ENCODE measurements at regions not wholly inside any gene's neighbourhood (a gene's known extent, or its start where the extent isn't known, plus 50 kb on each side); places are given as distances from the start of the nearest gene placed in this dataset.

GRCh38 chr2:137812517-137812916, 151.8 kb upstream of the HNMT start:
- peaks cover 2% of the 10 kb centered on the region for H3K27me3 Mint-ChIP-seq
- DNase-seq (no peak), ATAC-seq (no peak)
- intact Hi-C loops (cut with micrococcal nuclease) = no loop called here
- peaks cover 5% of the 10 kb centered on the region for H3K9me3 Mint-ChIP-seq
- H3K4me1 Mint-ChIP-seq (ENCODE audit: low read depth) = no peaks in the 10 kb centered on the region
- CTCF ChIA-PET = no interaction called here
- TF ChIP-seq, protein P1, sequence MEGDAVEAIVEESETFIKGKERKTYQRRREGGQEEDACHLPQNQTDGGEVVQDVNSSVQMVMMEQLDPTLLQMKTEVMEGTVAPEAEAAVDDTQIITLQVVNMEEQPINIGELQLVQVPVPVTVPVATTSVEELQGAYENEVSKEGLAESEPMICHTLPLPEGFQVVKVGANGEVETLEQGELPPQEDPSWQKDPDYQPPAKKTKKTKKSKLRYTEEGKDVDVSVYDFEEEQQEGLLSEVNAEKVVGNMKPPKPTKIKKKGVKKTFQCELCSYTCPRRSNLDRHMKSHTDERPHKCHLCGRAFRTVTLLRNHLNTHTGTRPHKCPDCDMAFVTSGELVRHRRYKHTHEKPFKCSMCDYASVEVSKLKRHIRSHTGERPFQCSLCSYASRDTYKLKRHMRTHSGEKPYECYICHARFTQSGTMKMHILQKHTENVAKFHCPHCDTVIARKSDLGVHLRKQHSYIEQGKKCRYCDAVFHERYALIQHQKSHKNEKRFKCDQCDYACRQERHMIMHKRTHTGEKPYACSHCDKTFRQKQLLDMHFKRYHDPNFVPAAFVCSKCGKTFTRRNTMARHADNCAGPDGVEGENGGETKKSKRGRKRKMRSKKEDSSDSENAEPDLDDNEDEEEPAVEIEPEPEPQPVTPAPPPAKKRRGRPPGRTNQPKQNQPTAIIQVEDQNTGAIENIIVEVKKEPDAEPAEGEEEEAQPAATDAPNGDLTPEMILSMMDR (IDR thresholded peaks at IDR 0.05) = no peak
- no peak overlapping the region for H3K4me3 Mint-ChIP-seq
- no peak overlapping the region for H3K27ac Mint-ChIP-seq
- H3K36me3 Mint-ChIP-seq (ENCODE audit: low read depth) = no peaks in the 10 kb centered on the region
- POLR2A ChIA-PET = no interaction called here

DNA sequence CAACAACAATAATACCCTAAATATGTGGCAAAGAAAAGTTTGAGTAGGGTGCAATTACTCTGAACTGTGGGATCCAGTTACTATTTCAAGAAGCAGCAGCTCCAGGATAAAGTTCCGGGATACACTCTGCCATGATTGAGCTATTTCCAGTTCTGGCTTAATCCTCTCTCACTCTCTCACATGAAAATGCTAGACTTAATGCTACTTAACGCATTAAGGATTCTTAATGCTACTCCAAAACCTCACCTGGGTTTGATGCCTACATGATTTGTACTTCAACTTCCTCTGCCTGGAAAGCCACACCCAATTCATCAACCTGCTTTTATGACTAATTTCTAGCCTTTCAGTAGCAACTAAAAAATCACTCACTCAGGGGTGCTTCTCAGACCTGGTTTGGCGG, 151.1 kb upstream of the HNMT start:
- Mint-ChIP-seq H3K4me1 (ENCODE audit: low read depth) (no peaks in the 10 kb centered on the region), H3K9me3 (peaks cover 5% of the 10 kb centered on the region), H3K27me3 (peaks cover 4% of the 10 kb centered on the region), H3K4me3 (no peak overlapping the region), H3K36me3 (ENCODE audit: low read depth) (no peaks in the 10 kb centered on the region), H3K27ac (no peak overlapping the region)
- POLR2A ChIA-PET = no interaction called here
- CTCF ChIA-PET = no interaction called here
- intact Hi-C loops (cut with micrococcal nuclease) = no loop called here
- TF ChIP-seq, protein P1 (IDR thresholded peaks at IDR 0.05) = no peak
- DNase-seq = no peak
- ATAC-seq = no peak

DNA sequence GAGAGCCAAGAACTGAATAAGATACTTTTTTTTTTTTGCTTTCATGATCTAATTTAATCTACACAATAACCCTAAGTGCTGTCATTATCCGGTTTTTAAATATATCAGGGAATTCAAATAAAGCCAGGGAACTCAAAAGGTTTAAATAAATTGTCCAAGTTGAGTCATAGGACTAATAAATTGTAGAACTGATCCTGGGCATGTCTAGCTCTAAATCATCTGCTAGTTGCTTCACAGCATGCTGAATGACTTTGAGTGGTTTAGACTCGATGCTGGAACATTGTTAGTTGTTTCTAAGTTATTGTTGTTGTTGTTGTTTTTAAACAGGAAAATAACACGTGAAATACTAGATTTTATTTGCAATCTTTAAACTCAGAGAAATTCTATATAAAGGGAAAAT, 147.2 kb upstream of the HNMT start:
- H3K4me3 Mint-ChIP-seq = no peak overlapping the region
- ATAC-seq (no peak), DNase-seq (no peak)
- intact Hi-C loops (cut with micrococcal nuclease) = no loop called here
- no peaks in the 10 kb centered on the region for H3K4me1 Mint-ChIP-seq (ENCODE audit: low read depth)
- ChIA-PET POLR2A (interaction anchor here (0.6 kb wide), 1 partner anchor 699 kb away, joined by 4 read pairs; no protein-coding TSS in a partner anchor), CTCF (no interaction called here)
- peaks cover 6% of the 10 kb centered on the region for H3K27me3 Mint-ChIP-seq
- H3K9me3 Mint-ChIP-seq = no peaks in the 10 kb centered on the region
- TF ChIP-seq, protein P1 (IDR thresholded peaks at IDR 0.05) = no peak
- H3K36me3 Mint-ChIP-seq (ENCODE audit: low read depth) = no peaks in the 10 kb centered on the region
- no peak overlapping the region for H3K27ac Mint-ChIP-seq

- DNase-seq (no peak), ATAC-seq (no peak)
- POLR2A ChIA-PET = no interaction called here
- H3K9me3 Mint-ChIP-seq = no peaks in the 10 kb centered on the region
- CTCF ChIA-PET = no interaction called here
- H3K27ac Mint-ChIP-seq = no peak overlapping the region
- H3K4me3 Mint-ChIP-seq = no peak overlapping the region
- peaks cover 4% of the 10 kb centered on the region for H3K27me3 Mint-ChIP-seq
- TF ChIP-seq, protein P1 (IDR thresholded peaks at IDR 0.05) = no peak
- H3K36me3 Mint-ChIP-seq (ENCODE audit: low read depth) = no peaks in the 10 kb centered on the region
- no peaks in the 10 kb centered on the region for H3K4me1 Mint-ChIP-seq (ENCODE audit: low read depth)
- intact Hi-C loops (cut with micrococcal nuclease) = no loop called here
Measured at GRCh38 chr2:137823196-137823595, 141.1 kb upstream of the HNMT start.

DNA sequence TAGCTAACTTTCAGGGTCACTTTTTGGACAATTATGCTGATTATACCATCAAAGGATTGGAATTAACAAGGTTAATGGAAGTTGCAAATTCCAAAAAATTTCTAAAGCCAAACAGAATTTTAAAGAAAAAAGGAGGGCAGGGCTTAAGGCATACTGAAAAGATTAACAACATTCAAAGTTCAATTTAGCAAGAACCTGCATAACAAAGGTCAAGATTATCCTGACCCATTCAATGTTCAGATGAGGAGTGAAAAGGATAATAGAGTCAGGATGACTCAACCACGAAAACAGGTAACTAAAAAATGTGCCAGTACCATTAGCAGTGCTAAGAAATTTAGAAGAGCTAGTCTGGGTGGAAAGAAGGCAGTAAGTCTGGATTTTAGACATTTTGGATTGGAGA, 139.8 kb upstream of the HNMT start:
- Mint-ChIP-seq H3K27me3 (peaks cover 6% of the 10 kb centered on the region), H3K4me3 (no peak overlapping the region), H3K9me3 (no peaks in the 10 kb centered on the region), H3K4me1 (ENCODE audit: low read depth) (no peaks in the 10 kb centered on the region), H3K36me3 (ENCODE audit: low read depth) (no peaks in the 10 kb centered on the region), H3K27ac (no peak overlapping the region)
- POLR2A ChIA-PET = no interaction called here
- DNase-seq (no peak), ATAC-seq (no peak)
- intact Hi-C loops (cut with micrococcal nuclease) = no loop called here
- TF ChIP-seq, protein P1 (IDR thresholded peaks at IDR 0.05) = no peak
- CTCF ChIA-PET = no interaction called here

Data from activated CD8-positive, alpha-beta T cell treated with anti-CD3 and anti-CD28 coated beads for 36 hours (primary cell).